ENCODE measurements at regions not wholly inside any gene's neighbourhood (a gene's known extent, or its start where the extent isn't known, plus 50 kb on each side); places are given as distances from the start of the nearest gene placed in this dataset.

DNA sequence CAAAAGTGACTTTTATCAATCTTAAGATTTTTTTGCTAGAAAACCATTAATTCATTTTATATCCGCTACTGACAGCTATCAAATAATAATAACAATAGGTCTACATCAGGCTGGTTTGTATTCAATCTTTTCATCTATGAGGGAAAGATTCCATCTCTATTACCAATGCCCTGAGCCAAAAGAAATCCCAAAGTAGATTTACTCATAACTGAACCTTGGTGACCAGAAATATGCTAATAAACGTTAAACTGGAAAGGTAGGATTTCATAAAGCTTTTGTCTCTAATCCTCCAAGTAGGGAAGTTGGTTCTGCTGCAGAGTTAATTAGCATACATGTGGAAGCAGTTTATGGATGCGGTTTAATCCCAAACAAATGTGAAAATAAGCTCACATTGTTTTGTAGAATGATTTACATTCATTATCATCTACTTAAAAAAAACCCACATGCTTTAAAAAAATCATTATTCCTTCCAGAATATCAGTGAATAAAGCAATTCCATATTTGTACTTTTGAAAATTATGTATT is 715.5 kb downstream of the CETN3 start:
- Histone ChIP-seq H2BK20ac (ENCODE audit: low read depth, low read length) (no peak overlapping the region), H4K8ac (ENCODE audit: low read depth in 2 of 2, low read length in 2 of 2) (no peak overlapping the region), H3K23ac (ENCODE audit: low read depth, low read length) (no peak overlapping the region), H3K9me3 (ENCODE audit: control insufficient read depth, insufficient read depth, low read length) (no peaks in the 10 kb centered on the region), H3K79me1 (ENCODE audit: low read depth in 1 of 2, low read length in 2 of 2) (no peaks in the 10 kb centered on the region), H3K9me1 (ENCODE audit: insufficient read depth, low read length) (no peaks in the 10 kb centered on the region), H4K5ac (ENCODE audit: low read depth, low read length) (no peak overlapping the region), H3K4ac (ENCODE audit: low read depth, low read length) (no peak overlapping the region), H3K4me3 (ENCODE audit: insufficient read depth, low read depth, low read length) (no peak overlapping the region), H2BK15ac (ENCODE audit: low read depth, low read length) (no peak overlapping the region), H2BK5ac (ENCODE audit: low read depth, low read length, poor library complexity, severe bottlenecking) (no peak overlapping the region), H3K27ac (ENCODE audit: insufficient read depth, low read length) (no peak overlapping the region), H2AK5ac (ENCODE audit: low read depth, low read length) (no peak overlapping the region), H2AK9ac (replicated peaks; ENCODE audit: low read depth, low read length, poor library complexity) (no peak overlapping the region), H2AFZ (replicated peaks; ENCODE audit: low read length, poor library complexity) (no peak overlapping the region), H4K20me1 (ENCODE audit: insufficient read depth, low read length) (no peaks in the 10 kb centered on the region), H3K18ac (ENCODE audit: low read depth, low read length) (no peak overlapping the region), H3K56ac (ENCODE audit: extremely low read depth, insufficient read depth, low read length) (no peak overlapping the region), H3K14ac (replicated peaks; ENCODE audit: low read depth, low read length) (no peak overlapping the region), H3K4me1 (ENCODE audit: control insufficient read depth, insufficient read depth, low read length) (no peaks in the 10 kb centered on the region), H3K27me3 (ENCODE audit: control insufficient read depth, insufficient read depth, low read length) (no peaks in the 10 kb centered on the region), H3K36me3 (ENCODE audit: control insufficient read depth, insufficient read depth, low read length) (no peaks in the 10 kb centered on the region), H2BK120ac (ENCODE audit: low read depth, low read length) (no peak overlapping the region), H3K9ac (ENCODE audit: low read depth, low read length) (no peak overlapping the region), H4K91ac (ENCODE audit: insufficient read depth, low read depth, low read length) (no peak overlapping the region), H3K4me2 (ENCODE audit: low read depth, low read length) (no peak overlapping the region)
- TF ChIP-seq RCOR1 (IDR thresholded peaks at IDR 0.05; ENCODE audit: insufficient replicate concordance, low read length) (no peak), SMC3 (IDR thresholded peaks at IDR 0.05; ENCODE audit: low read depth, low read length) (no peak), MAFK (IDR thresholded peaks at IDR 0.05; ENCODE audit: low read depth, low read length) (no peak), RFX5 (IDR thresholded peaks at IDR 0.05; ENCODE audit: low read depth, low read length) (no peak), RAD21 (IDR thresholded peaks at IDR 0.05; ENCODE audit: low read length) (no peak), MAZ (IDR thresholded peaks at IDR 0.05; ENCODE audit: borderline replicate concordance, low read depth, low read length) (no peak), MXI1 (IDR thresholded peaks at IDR 0.05; ENCODE audit: borderline replicate concordance, low read depth, low read length) (no peak), CEBPB (IDR thresholded peaks at IDR 0.05; ENCODE audit: low read depth, low read length) (no peak), BHLHE40 (IDR thresholded peaks at IDR 0.05; ENCODE audit: low read depth, low read length) (no peak), FOS (IDR thresholded peaks at IDR 0.05; ENCODE audit: low read depth, low read length) (no peak), CHD1 (IDR thresholded peaks at IDR 0.05; ENCODE audit: low read depth, low read length) (no peak), NFE2L2 (IDR thresholded peaks at IDR 0.05; ENCODE audit: low read depth, low read length) (no peak), POLR2A (IDR thresholded peaks at IDR 0.05; ENCODE audit: low read depth, low read length) (no peak)
- TF ChIP-seq, protein P1, sequence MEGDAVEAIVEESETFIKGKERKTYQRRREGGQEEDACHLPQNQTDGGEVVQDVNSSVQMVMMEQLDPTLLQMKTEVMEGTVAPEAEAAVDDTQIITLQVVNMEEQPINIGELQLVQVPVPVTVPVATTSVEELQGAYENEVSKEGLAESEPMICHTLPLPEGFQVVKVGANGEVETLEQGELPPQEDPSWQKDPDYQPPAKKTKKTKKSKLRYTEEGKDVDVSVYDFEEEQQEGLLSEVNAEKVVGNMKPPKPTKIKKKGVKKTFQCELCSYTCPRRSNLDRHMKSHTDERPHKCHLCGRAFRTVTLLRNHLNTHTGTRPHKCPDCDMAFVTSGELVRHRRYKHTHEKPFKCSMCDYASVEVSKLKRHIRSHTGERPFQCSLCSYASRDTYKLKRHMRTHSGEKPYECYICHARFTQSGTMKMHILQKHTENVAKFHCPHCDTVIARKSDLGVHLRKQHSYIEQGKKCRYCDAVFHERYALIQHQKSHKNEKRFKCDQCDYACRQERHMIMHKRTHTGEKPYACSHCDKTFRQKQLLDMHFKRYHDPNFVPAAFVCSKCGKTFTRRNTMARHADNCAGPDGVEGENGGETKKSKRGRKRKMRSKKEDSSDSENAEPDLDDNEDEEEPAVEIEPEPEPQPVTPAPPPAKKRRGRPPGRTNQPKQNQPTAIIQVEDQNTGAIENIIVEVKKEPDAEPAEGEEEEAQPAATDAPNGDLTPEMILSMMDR (conservative IDR thresholded peaks at IDR 0.05; ENCODE audit: low read depth, low read length), result no peak
- TF ChIP-seq, protein P2, sequence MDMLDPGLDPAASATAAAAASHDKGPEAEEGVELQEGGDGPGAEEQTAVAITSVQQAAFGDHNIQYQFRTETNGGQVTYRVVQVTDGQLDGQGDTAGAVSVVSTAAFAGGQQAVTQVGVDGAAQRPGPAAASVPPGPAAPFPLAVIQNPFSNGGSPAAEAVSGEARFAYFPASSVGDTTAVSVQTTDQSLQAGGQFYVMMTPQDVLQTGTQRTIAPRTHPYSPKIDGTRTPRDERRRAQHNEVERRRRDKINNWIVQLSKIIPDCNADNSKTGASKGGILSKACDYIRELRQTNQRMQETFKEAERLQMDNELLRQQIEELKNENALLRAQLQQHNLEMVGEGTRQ (IDR thresholded peaks at IDR 0.05; ENCODE audit: low read depth, low read length), result no peak
- TF ChIP-seq, protein P3, sequence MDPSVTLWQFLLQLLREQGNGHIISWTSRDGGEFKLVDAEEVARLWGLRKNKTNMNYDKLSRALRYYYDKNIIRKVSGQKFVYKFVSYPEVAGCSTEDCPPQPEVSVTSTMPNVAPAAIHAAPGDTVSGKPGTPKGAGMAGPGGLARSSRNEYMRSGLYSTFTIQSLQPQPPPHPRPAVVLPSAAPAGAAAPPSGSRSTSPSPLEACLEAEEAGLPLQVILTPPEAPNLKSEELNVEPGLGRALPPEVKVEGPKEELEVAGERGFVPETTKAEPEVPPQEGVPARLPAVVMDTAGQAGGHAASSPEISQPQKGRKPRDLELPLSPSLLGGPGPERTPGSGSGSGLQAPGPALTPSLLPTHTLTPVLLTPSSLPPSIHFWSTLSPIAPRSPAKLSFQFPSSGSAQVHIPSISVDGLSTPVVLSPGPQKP (IDR thresholded peaks at IDR 0.05; ENCODE audit: borderline replicate concordance, low read depth, low read length), result no peak
- ATAC-seq (ENCODE audit: low read depth), result no peak
- no peak for DNase-seq
- in situ Hi-C loops (cut with MboI; ENCODE audit: low sequenced_read_pairs), result no loop called here
- dilution Hi-C loops (cut with HindIII; ENCODE audit: low sequenced_read_pairs, unreplicated experiment), result no loop called here
- no CpG with 5 or more reads among the region's 3 CpGs for WGBS, 2 experiments (ENCODE audit: extremely low coverage in 2 of 2, insufficient read length in 1 of 2)
- POLR2A ChIA-PET (ENCODE audit: unreplicated experiment), result no interaction called here
- CTCF ChIA-PET, result no interaction called here
- intact Hi-C loops (cut with micrococcal nuclease), result no loop called here
- no TSS peak for BruUV-seq (replicated peaks)
